ENCODE measurements at regions not wholly inside any gene's neighbourhood (a gene's known extent, or its start where the extent isn't known, plus 50 kb on each side); places are given as distances from the start of the nearest gene placed in this dataset.

DNA sequence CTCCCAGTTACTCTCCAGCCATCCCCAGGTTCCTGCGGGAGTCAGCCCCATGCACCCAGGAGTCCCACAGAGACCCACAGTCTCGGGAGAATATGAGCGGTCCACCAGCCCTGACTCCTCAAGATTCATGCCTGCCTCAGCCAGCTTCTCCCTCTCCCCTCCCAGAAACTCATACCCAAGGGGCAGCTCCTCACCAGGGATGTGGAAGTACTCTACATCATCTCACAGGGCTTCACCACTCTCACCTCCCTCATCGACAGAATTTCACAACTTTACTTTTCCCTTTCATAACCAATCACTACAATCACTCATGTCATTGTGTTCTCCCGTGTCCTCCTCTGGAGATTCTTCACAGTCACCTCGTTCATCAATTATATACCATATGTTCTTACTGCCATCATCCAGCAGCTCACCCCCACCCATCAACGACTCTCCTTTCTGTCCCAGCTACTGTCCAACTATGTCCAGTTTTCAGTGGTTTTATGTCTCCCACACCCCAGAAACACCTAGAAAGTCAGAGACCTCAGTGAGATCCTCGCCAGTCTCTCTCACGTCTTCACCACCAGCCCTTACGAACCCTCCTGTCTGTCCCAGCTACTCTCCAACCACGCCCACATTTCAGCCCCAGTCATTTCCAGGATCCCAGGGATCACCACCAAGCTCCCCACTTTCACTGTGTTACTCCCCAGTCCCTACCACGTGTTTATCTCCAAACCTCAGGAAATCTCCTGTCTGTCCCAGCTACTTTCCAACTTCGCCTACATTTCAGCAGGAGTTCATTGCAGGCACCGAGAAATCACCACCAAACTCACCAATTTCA is 1530.1 kb upstream of the TPTE start:
- TF ChIP-seq EP300 (IDR thresholded peaks at IDR 0.05) (no peak), CTCF (IDR thresholded peaks at IDR 0.05) (no peak), POLR2A (IDR thresholded peaks at IDR 0.05) (no peak), POLR2AphosphoS5 (IDR thresholded peaks at IDR 0.05) (no peak)

All from stomach (tissue), 4 donors.